SH-SY5Y (cell line): ENCODE measurements at regions not wholly inside any gene's neighbourhood (a gene's known extent, or its start where the extent isn't known, plus 50 kb on each side); places are given as distances from the start of the nearest gene placed in this dataset.

Experiments
- GATA2 ChIP-seq: IDR thresholded peaks from 2 replicates; pipeline ENCODE4 v1.6.1; 2011; ENCODE audit warnings: mild to moderate bottlenecking, low read depth, low read length
- GATA3 ChIP-seq: IDR thresholded peaks from 2 replicates; pipeline ENCODE4 v1.6.1; 2011; ENCODE audit warnings: low read depth, mild to moderate bottlenecking, low read length, moderate library complexity

DNA sequence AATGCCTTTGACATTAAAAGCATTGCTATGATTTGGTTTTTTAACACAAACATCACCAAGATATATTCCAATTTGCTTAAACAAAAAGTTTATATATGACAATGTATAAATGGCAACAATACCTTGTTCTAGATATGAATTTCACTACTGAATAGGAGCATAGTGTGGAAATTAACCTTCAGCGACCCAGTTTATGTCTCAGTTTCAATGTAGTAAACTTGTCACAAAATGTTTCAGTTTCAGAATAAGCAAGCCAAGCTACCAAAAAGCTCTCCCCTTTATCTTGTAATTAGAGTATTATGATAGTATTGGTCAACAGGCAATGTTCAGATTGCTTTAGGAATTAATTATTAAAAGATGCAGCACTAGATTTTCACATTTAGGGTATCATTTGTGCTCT is 99.6 kb upstream of the PCDH15 start:
- TF ChIP-seq GATA2 (no peak), GATA3 (no peak)
